NT2/D1 (cell line): ENCODE measurements at regions not wholly inside any gene's neighbourhood (a gene's known extent, or its start where the extent isn't known, plus 50 kb on each side); places are given as distances from the start of the nearest gene placed in this dataset.

Experiments
- DNase-seq: peaks from one replicate; pipeline ENCODE4 v3.0.0-alpha.2; 2011; ENCODE audit warnings: low read depth, low spot score
- H3K27me3 ChIP-seq: 2 replicates; pipeline ENCODE4 v1.6.0; 2011; ENCODE audit warnings: mild to moderate bottlenecking; ENCODE audit not compliant: insufficient read length, insufficient read depth
- H3K36me3 ChIP-seq: 2 replicates; pipeline ENCODE4 v1.6.1; 2011; ENCODE audit warnings: mild to moderate bottlenecking, low read length, mixed read lengths; ENCODE audit not compliant: insufficient read depth, insufficient read length
- H3K4me1 ChIP-seq: 2 replicates; pipeline ENCODE4 v1.5.1; 2011; ENCODE audit not compliant: insufficient read depth, insufficient read length
- H3K4me3 ChIP-seq: 2 replicates; pipeline ENCODE4 v1.5.1; 2011; ENCODE audit warnings: low read depth; ENCODE audit not compliant: insufficient read length
- H3K9ac ChIP-seq: 2 replicates; pipeline ENCODE4 v1.6.0; 2011; ENCODE audit warnings: low read depth; ENCODE audit not compliant: insufficient read length
- H3K9me3 ChIP-seq: 2 replicates; pipeline ENCODE4 v1.5.1; 2011; ENCODE audit warnings: mild to moderate bottlenecking, low read length; ENCODE audit not compliant: insufficient read depth
- SUZ12 ChIP-seq: IDR thresholded peaks from 2 replicates; pipeline ENCODE4 v1.6.1; 2011; ENCODE audit not compliant: insufficient read length, insufficient read depth; ENCODE audit errors: extremely low read depth
- YY1 ChIP-seq: IDR thresholded peaks from 2 replicates; pipeline ENCODE4 v1.6.1; 2011; ENCODE audit not compliant: insufficient read length, insufficient read depth
- ZNF274 ChIP-seq: IDR thresholded peaks from 2 replicates; pipeline ENCODE4 v1.6.1; 2011; ENCODE audit warnings: mild to moderate bottlenecking, low read depth, low read length

DNA sequence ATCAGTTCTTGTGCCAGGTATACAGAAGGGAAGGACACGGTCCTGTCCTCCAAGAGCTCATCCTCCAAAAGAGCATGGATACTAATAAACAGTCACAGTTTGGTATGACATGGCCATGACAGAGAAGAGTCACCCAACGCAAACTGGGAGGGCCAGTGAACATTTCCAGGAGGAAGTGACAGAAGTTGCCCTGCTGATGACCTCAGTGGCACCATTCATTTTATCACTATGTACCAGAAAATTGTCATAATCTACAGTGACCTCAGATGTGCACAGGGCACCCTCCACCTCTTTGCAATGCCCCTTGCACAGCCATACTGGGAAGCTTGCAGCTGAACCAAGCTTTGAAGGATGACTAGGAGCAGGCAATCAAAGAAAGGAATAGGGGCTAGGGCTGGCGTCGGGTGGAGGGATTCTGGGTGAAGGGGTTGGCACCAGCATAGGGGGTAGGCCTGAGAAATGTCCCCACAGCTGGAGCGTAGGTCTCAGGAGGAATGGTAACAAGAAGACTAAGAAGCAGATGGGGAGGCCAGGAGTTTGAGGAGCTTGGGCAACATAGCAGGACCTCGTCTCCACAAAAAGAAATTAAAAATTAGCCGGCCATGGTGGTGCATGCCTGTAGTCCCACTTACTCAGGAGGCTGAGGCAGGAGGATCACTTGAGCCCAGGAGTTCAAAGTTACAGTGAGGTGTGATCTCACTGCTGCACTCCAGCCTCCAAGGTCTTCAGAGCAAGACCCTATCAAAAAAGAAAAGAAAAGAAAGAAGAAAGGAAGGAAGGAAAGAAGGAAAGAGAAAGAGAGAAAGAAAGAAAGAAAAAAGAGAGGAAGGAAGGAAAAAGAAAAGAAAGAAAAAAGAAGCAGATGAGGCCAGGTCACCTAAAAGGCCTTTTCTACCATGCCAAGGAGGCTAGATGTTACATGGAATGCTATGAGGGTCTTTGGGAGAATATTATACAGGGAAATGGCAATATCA lies 65.3 kb upstream of the SNX9 start:
- H3K9me3 ChIP-seq, result peaks cover 6% of the 10 kb centered on the region
- no peak overlapping the region for H3K4me3 ChIP-seq
- DNase-seq, result no peak
- no peaks in the 10 kb centered on the region for H3K27me3 ChIP-seq
- H3K36me3 ChIP-seq, result no peaks in the 10 kb centered on the region
- peaks cover 3% of the 10 kb centered on the region for H3K4me1 ChIP-seq
- no peak overlapping the region for H3K9ac ChIP-seq
- no peak for TF ChIP-seq ZNF274
- TF ChIP-seq YY1, result no peak
- TF ChIP-seq SUZ12, result no peak

DNA sequence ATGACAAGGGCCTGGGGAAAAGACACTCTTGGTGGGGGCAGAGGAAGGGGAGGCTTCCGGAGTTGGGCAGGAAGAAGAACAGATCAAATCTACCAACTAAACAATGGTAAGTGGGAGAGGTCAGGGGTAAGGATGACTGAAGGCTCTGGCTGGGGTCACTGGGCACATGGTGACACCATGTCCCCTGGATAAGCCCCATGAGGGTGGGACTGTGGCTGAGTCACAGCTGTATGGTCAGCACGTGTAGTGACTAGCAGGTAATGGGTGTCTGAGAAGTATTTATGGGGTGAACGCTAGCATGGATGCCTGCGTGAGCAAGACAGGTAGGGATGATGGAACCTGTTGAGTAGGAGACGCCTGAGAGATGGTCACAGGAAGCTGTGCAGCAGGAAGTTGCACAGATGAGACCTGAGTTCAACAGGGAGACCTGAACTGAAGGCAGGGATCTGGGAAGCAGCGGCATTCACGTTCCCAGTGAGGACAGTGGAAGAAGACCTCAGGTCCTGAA lies 64.5 kb upstream of the SNX9 start:
- Histone ChIP-seq H3K4me3 (no peak overlapping the region), H3K36me3 (no peaks in the 10 kb centered on the region), H3K27me3 (no peaks in the 10 kb centered on the region), H3K9ac (no peak overlapping the region), H3K9me3 (peaks cover 3% of the 10 kb centered on the region; the same call in 1 of the 2 replicates), H3K4me1 (peaks cover 9% of the 10 kb centered on the region)
- no peak for DNase-seq
- TF ChIP-seq SUZ12 (no peak), ZNF274 (no peak), YY1 (no peak)

DNA sequence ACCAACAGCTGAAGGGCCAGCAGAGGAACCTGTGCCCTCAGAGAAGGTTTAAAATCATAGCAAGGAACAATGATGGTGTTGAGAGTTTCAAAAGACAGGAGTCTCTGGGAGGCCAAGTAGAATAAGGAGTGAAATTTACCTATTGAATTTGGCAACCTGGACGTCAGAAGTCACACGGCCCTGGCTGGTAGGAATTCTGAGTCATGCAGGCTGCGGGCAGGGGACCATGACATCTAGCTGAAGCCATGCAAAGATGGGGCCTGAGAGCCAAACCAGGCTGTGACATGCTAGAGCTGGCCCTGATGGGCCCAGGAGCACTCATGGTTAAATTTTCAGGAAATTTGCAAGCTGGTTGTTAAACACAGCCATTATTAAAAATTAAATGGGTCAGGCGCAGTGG lies 64.0 kb upstream of the SNX9 start:
- no peak overlapping the region for H3K9ac ChIP-seq
- no peak for TF ChIP-seq YY1
- TF ChIP-seq SUZ12, result no peak
- no peak for TF ChIP-seq ZNF274
- no peaks in the 10 kb centered on the region for H3K27me3 ChIP-seq
- peaks cover 10% of the 10 kb centered on the region for H3K4me1 ChIP-seq
- H3K4me3 ChIP-seq, result no peak overlapping the region
- H3K36me3 ChIP-seq, result no peaks in the 10 kb centered on the region
- H3K9me3 ChIP-seq, result no peaks in the 10 kb centered on the region
- DNase-seq, result no peak

DNA sequence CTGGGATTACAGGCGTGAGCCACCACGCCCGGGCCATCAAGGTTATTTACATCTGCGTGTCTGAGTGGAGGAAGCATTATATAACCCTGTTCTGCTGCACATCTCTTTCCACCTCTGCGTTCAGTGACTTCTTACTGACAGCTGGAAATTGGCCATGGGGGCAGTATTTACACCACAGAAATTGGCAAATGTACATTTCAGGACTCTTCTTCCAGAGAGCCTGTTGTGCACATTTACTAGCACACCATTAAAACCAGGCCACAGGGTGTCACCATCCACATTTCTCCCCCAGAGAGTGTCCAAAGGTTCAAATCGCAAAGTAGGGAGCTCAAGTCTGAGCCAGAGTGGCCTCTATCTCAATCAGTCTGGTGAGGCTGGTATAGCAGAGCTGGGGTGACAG lies 62.9 kb upstream of the SNX9 start:
- Histone ChIP-seq H3K36me3 (no peaks in the 10 kb centered on the region), H3K4me1 (peaks cover 13% of the 10 kb centered on the region), H3K9ac (no peak overlapping the region), H3K27me3 (no peaks in the 10 kb centered on the region), H3K9me3 (no peaks in the 10 kb centered on the region), H3K4me3 (no peak overlapping the region)
- TF ChIP-seq YY1, result no peak
- no peak for TF ChIP-seq SUZ12
- no peak for TF ChIP-seq ZNF274
- DNase-seq, result no peak

DNA sequence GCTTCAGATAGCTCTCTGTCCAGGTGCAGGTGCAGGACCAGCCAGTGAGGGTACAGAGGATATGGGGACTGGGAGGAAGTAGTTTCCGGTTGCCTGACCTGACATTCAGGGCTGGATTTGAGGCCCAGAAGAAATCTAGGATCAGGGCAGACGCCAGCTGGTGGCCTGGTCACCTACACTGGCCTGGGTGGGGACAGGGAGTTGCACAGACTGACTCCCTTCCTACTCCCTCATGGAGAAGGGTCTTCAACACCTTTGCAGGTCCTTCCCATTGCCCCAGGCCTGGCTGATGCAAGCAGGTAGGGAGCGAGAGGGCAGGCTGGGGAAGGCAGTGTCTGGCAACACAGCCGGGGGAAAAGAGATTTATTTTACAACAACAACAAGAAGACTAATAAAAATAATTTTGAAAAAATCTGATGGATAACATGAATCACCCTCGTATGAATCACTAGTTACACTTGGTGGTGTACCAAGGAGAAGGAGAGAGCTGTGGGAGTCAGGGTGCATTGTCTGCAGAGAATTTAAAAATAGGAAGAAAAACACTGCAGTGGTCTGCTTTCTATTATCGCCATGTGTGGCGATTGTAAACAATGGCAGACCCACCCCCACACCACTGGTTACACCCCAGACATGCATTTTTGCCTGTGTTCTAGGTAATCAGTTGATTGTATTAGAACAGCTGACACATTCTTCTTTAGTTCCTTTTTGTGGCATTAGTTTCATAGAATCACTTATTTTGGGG lies 62.3 kb upstream of the SNX9 start:
- no peaks in the 10 kb centered on the region for H3K9me3 ChIP-seq
- no peak overlapping the region for H3K9ac ChIP-seq
- H3K36me3 ChIP-seq, result no peaks in the 10 kb centered on the region
- H3K4me1 ChIP-seq, result peaks cover 13% of the 10 kb centered on the region
- no peak overlapping the region for H3K4me3 ChIP-seq
- no peak for DNase-seq
- H3K27me3 ChIP-seq, result no peaks in the 10 kb centered on the region
- TF ChIP-seq YY1, result no peak
- no peak for TF ChIP-seq ZNF274
- no peak for TF ChIP-seq SUZ12

DNA sequence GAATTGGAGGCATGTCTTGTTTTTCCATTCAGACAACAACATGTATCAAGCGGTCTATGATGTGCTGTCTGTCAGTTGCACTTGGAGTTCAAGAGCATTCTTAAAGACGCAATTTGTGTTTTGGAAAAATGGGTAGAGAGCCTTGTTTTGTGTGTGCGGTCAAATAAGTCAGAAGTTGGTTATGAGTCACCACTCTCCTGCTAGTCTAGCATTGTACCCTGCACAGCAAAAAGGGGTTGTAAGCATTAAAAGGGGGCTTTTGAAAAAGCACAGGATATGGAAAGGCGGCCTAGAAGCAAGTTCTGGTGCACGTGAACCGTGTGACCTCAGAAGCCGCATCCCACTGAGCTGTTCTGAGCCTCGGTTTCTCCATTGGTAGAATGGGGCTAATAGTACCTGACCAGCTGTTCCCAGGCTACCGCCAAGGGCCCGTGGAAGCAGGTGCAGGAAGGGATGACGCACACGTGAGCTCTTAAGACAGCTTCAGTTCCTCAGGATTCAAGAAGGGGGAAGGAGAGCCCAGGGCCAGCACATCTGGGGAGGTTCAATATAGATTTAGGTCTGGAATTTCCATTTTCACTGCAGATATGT lies 61.6 kb upstream of the SNX9 start:
- H3K4me1 ChIP-seq, result peaks cover 13% of the 10 kb centered on the region
- H3K27me3 ChIP-seq, result no peaks in the 10 kb centered on the region
- H3K4me3 ChIP-seq, result no peak overlapping the region
- no peak for TF ChIP-seq ZNF274
- H3K9me3 ChIP-seq, result no peaks in the 10 kb centered on the region
- no peaks in the 10 kb centered on the region for H3K36me3 ChIP-seq
- DNase-seq, result no peak
- H3K9ac ChIP-seq, result no peak overlapping the region

DNA sequence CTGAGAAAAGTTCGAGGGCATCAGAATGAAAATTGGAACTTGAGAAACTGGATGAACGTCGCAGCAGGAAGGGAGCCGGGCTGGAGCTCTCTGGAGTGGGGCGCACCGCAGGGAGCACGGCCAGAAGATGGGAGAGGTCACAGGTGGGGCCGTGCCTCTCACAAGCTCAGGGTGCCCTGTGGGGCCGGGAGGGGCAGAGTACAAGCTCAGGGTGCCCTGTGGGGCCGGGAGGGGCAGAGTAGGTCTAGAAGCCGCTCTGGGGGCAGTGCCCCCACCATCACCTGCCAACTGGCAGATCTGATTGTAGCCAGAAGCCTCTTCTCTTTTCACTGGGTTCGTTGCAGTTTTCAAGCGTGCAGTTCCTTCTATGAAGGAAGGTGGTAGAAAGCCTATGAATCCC lies 61.1 kb upstream of the SNX9 start:
- DNase-seq, result no peak
- H3K4me1 ChIP-seq, result peaks cover 13% of the 10 kb centered on the region
- no peak overlapping the region for H3K9ac ChIP-seq
- no peaks in the 10 kb centered on the region for H3K9me3 ChIP-seq
- H3K4me3 ChIP-seq, result no peak overlapping the region
- no peaks in the 10 kb centered on the region for H3K36me3 ChIP-seq
- H3K27me3 ChIP-seq, result no peaks in the 10 kb centered on the region
- TF ChIP-seq YY1 (no peak), ZNF274 (no peak), SUZ12 (no peak)
